ENCODE measurements at regions not wholly inside any gene's neighbourhood (a gene's known extent, or its start where the extent isn't known, plus 50 kb on each side); places are given as distances from the start of the nearest gene placed in this dataset.

DNA sequence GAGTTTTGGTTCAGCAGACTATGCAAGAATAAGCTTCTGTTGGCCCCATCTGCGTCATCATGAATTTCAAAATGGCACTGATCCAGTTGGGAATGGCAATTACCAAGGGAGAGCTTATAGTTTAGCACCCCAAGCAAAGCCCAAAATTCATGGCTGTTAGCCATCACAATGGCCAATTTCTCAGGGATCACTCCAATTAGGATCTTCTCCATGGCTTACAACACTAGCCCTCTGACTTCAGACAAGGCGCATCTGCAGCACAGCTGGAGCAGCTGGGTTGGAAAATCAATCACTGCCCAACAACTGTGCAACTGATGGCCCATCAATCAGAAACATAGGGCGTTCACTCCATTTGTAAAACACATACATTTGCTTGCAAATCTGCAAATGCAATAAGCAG is 273.6 kb downstream of the SRBD1 start:
- DNase-seq (ENCODE audit: low read depth), result no peak
- TF ChIP-seq, protein P1, sequence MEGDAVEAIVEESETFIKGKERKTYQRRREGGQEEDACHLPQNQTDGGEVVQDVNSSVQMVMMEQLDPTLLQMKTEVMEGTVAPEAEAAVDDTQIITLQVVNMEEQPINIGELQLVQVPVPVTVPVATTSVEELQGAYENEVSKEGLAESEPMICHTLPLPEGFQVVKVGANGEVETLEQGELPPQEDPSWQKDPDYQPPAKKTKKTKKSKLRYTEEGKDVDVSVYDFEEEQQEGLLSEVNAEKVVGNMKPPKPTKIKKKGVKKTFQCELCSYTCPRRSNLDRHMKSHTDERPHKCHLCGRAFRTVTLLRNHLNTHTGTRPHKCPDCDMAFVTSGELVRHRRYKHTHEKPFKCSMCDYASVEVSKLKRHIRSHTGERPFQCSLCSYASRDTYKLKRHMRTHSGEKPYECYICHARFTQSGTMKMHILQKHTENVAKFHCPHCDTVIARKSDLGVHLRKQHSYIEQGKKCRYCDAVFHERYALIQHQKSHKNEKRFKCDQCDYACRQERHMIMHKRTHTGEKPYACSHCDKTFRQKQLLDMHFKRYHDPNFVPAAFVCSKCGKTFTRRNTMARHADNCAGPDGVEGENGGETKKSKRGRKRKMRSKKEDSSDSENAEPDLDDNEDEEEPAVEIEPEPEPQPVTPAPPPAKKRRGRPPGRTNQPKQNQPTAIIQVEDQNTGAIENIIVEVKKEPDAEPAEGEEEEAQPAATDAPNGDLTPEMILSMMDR (IDR thresholded peaks at IDR 0.05; ENCODE audit: low read depth, low read length, missing control alignments), result no peak
- no peak overlapping the region for H3K4me3 ChIP-seq (ENCODE audit: low read depth, low read length)
- in situ Hi-C loops (cut with HindIII; ENCODE audit: low sequenced_read_pairs), result no loop called here

- TF ChIP-seq, protein P1 (IDR thresholded peaks at IDR 0.05; ENCODE audit: low read depth, low read length, missing control alignments), result no peak
- no peak for DNase-seq (ENCODE audit: low read depth)
- in situ Hi-C loops (cut with HindIII; ENCODE audit: low sequenced_read_pairs), result no loop called here
- H3K4me3 ChIP-seq (ENCODE audit: low read depth, low read length), result no peak overlapping the region
These were observed 276.9 kb downstream of the SRBD1 start for GRCh38 chr2:45334205-45334604.

DNA sequence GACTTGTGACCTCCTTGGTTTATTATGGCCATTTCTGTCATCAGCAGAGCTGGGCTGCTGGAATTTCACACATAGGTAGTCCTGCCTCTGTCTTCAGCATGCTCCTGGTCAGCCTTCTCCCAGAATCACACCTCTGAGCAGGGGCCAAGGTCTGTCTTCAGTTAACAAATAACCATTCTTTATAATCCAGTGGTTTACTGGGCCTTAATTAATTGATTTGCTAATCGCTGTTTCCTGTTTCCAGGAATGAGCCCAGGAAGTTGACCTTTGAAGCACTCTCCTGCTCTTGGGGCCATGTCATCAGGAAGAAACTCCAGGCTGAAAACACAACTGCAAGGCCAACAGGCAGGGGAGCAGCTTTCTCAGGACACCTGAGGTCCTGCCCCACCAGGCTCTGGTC is 278.5 kb downstream of the SRBD1 start:
- no peak overlapping the region for H3K4me3 ChIP-seq (ENCODE audit: low read depth, low read length)
- DNase-seq (ENCODE audit: low read depth), result no peak
- in situ Hi-C loops (cut with HindIII; ENCODE audit: low sequenced_read_pairs), result no loop called here
- TF ChIP-seq, protein P1 (IDR thresholded peaks at IDR 0.05; ENCODE audit: low read depth, low read length, missing control alignments), result no peak

- in situ Hi-C loops (cut with HindIII; ENCODE audit: low sequenced_read_pairs), result no loop called here
- DNase-seq (ENCODE audit: low read depth), result no peak
- TF ChIP-seq, protein P1 (IDR thresholded peaks at IDR 0.05; ENCODE audit: low read depth, low read length, missing control alignments), result no peak
- H3K4me3 ChIP-seq (ENCODE audit: low read depth, low read length), result no peak overlapping the region
These were observed 279.0 kb downstream of the SRBD1 start for GRCh38 chr2:45332094-45332493.

DNA sequence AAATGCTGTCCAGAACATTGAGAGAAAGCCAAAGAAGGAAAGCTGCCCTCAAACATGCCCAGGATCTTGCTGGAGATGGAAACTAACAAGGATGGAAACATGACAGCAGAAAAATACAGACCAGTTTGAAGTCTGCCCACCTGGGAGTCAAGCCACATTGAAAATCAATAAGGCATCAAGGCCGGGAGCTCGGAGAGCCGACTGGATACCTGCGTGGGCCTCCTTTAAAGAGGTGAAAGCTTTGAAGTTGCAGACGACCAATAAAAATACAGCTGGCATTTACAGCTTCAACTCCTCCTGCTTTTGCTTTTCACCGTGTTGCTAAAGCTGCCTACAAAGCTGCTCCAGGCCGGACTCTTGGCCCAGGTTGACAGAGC is 279.7 kb downstream of the SRBD1 start:
- in situ Hi-C loops (cut with HindIII; ENCODE audit: low sequenced_read_pairs), result no loop called here
- DNase-seq (ENCODE audit: low read depth), result no peak
- TF ChIP-seq, protein P1 (IDR thresholded peaks at IDR 0.05; ENCODE audit: low read depth, low read length, missing control alignments), result no peak
- no peak overlapping the region for H3K4me3 ChIP-seq (ENCODE audit: low read depth, low read length)

DNA sequence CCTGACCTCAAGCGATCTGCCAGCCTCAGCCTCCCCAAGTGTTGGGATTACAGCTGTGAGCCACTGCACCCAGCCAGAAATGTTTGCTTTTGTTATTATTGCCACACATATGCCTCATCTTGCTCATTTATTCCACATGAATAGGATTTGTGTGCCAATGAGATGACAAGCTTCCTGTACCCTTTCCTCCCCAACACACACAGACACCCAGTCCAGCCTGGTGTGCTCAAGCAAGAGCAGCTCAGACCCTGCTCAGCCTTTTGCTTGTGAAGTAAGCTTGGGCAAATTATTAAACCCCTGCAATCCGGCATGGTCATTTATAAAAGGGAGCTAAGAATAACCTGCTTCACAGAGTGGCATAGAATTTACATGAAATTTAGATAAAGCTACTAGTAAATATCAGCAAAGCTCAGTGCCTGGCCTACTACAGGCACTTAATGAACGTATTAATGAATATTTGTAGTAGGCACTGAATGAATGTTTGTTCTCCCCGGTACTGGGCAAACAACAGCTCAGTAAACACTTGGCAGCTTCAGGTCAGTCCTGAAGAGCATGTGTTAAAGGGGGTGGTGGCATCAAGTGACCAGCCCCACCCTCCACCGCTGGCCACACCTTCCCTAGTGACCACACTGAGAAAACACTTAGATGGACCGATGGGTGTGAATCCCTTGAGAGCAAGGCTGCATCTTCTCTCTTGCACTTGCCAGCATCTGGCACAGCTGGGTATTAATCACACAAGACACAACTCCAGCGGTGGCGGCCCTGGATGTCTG is 280.2 kb downstream of the SRBD1 start:
- in situ Hi-C loops (cut with HindIII; ENCODE audit: low sequenced_read_pairs), result no loop called here
- H3K4me3 ChIP-seq (ENCODE audit: low read depth, low read length), result no peak overlapping the region
- TF ChIP-seq, protein P1 (IDR thresholded peaks at IDR 0.05; ENCODE audit: low read depth, low read length, missing control alignments), result no peak
- DNase-seq (ENCODE audit: low read depth), result no peak
